ENCODE measurements at regions not wholly inside any gene's neighbourhood (a gene's known extent, or its start where the extent isn't known, plus 50 kb on each side); places are given as distances from the start of the nearest gene placed in this dataset.

DNA sequence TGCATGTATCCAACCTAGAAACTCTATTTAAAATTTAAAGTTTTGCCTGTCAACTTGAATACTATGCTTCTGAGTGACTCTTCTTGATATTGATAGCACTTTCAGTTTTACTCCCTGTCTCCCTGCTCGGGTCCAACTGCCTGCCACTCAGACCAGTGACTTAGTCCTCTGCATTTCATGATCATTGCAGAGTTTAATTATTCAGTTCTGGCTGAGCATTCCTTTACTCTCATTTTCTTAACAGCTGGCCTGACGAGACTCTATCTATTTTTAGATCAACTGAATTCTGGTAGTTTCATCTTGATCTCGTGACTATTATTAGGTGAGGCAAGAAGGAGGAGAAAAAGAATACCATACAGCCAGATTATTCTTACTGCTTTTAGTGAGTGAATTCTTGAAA lies 617.4 kb downstream of the SI start:
- no peak overlapping the region for H3K27ac ChIP-seq (ENCODE audit: low read length in 2 of 2)
- Mint-ChIP-seq H3K4me3 (no peak overlapping the region), H3K27me3 (no peaks in the 10 kb centered on the region), H3K27ac (no peak overlapping the region), H3K9me3 (ENCODE audit: insufficient read depth) (peaks cover 3% of the 10 kb centered on the region), H3K4me1 (no peaks in the 10 kb centered on the region)
- H4K20me1 ChIP-seq (ENCODE audit: control insufficient read depth, insufficient read depth, low read length, poor library complexity, severe bottlenecking) = no peaks in the 10 kb centered on the region
- ChIA-PET CTCF (no interaction called here), POLR2A (no interaction called here)
- no peak overlapping the region for H3K4me2 ChIP-seq (replicated peaks; ENCODE audit: low read depth, low read length, poor library complexity, severe bottlenecking)
- intact Hi-C loops (cut with micrococcal nuclease) = no loop called here
- no peaks in the 10 kb centered on the region for H3K36me3 ChIP-seq (replicated peaks in 1 of 2; ENCODE audit: control extremely low read depth in 1 of 2, control insufficient read depth in 1 of 2, extremely low read depth in 1 of 2, insufficient read depth in 2 of 2, low read length in 1 of 2)
- H3K9me3 ChIP-seq (ENCODE audit: control extremely low read depth in 1 of 3, control insufficient read depth in 2 of 3, insufficient read depth in 1 of 3, low read length in 2 of 3) = no peaks in the 10 kb centered on the region
- no peak overlapping the region for H2AFZ ChIP-seq (ENCODE audit: insufficient read depth, low read depth, low read length, poor library complexity, severe bottlenecking)
- TF ChIP-seq CTCF (IDR thresholded peaks at IDR 0.05) = no peak
- no peak for TF ChIP-seq EZH2 (IDR thresholded peaks at IDR 0.05; ENCODE audit: borderline replicate concordance, insufficient read depth, low read depth, low read length, poor library complexity, severe bottlenecking)
- no peaks in the 10 kb centered on the region for H3K27me3 ChIP-seq (replicated peaks in 1 of 4; ENCODE audit: control extremely low read depth in 1 of 4, control insufficient read depth in 3 of 4, insufficient read depth in 4 of 4, low read length in 3 of 4)
- H3K4me1 ChIP-seq (ENCODE audit: control insufficient read depth in 2 of 2, insufficient read depth in 2 of 2, low read length in 2 of 2) = no peaks in the 10 kb centered on the region
- H3K4me3 ChIP-seq (ENCODE audit: control extremely low read depth in 1 of 5, extremely low read depth in 1 of 5, insufficient read depth in 1 of 5, low read depth in 2 of 5, low read length in 4 of 5) = no peak overlapping the region
- 67% methylated on average over 1 of the region's 3 CpGs for WGBS (ENCODE audit: insufficient coverage)
- ATAC-seq (ENCODE audit: low read depth) (no peak), DNase-seq (no peak)
- H3K79me2 ChIP-seq (ENCODE audit: control insufficient read depth, insufficient read depth, low read length) = no peaks in the 10 kb centered on the region
- no peak overlapping the region for H3K9ac ChIP-seq (ENCODE audit: low read length)

DNA sequence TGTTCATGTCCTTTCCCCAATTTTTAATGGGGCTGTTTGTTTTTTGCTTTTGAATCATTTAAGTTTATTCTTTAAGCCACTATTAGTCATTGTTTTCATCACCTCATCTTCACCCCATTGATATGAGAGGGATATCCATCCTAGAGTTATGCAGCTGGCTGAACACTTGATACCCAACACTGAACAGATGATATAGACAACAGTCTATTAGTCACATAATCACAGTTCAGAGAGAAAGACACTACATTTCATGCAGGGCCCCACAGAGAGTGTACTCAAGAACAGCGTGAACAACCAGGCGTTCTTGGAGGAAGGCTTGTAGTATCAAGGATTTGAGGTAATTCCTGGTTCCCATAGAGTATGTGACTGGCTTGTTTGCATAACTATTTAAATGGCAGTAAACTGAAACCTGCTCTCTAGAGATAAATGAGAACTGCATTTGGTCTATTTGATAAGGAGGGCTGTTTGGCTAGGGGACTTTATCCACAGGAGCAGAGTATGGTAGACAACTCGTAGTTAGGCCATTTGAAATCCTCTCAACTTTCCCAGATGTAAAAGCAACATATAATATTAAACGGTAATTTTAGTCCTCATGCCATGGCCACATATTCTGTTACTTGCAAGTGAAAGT lies 618.7 kb downstream of the SI start:
- Histone ChIP-seq H3K4me3 (ENCODE audit: control extremely low read depth in 1 of 5, extremely low read depth in 1 of 5, insufficient read depth in 1 of 5, low read depth in 2 of 5, low read length in 4 of 5) (no peak overlapping the region), H3K4me1 (ENCODE audit: control insufficient read depth in 2 of 2, insufficient read depth in 2 of 2, low read length in 2 of 2) (no peaks in the 10 kb centered on the region), H3K4me2 (replicated peaks; ENCODE audit: low read depth, low read length, poor library complexity, severe bottlenecking) (no peak overlapping the region), H3K9ac (ENCODE audit: low read length) (no peak overlapping the region), H3K36me3 (replicated peaks in 1 of 2; ENCODE audit: control extremely low read depth in 1 of 2, control insufficient read depth in 1 of 2, extremely low read depth in 1 of 2, insufficient read depth in 2 of 2, low read length in 1 of 2) (no peaks in the 10 kb centered on the region), H3K27me3 (replicated peaks in 1 of 4; ENCODE audit: control extremely low read depth in 1 of 4, control insufficient read depth in 3 of 4, insufficient read depth in 4 of 4, low read length in 3 of 4) (no peaks in the 10 kb centered on the region), H3K79me2 (ENCODE audit: control insufficient read depth, insufficient read depth, low read length) (no peaks in the 10 kb centered on the region), H3K9me3 (ENCODE audit: control extremely low read depth in 1 of 3, control insufficient read depth in 2 of 3, insufficient read depth in 1 of 3, low read length in 2 of 3) (no peaks in the 10 kb centered on the region), H3K27ac (ENCODE audit: low read length in 2 of 2) (no peak overlapping the region), H4K20me1 (ENCODE audit: control insufficient read depth, insufficient read depth, low read length, poor library complexity, severe bottlenecking) (no peaks in the 10 kb centered on the region), H2AFZ (ENCODE audit: insufficient read depth, low read depth, low read length, poor library complexity, severe bottlenecking) (no peak overlapping the region)
- Mint-ChIP-seq H3K4me3 (no peak overlapping the region), H3K9me3 (ENCODE audit: insufficient read depth) (peaks cover 3% of the 10 kb centered on the region), H3K27me3 (no peaks in the 10 kb centered on the region), H3K27ac (no peak overlapping the region), H3K4me1 (no peaks in the 10 kb centered on the region)
- TF ChIP-seq CTCF (IDR thresholded peaks at IDR 0.05) (no peak), EZH2 (IDR thresholded peaks at IDR 0.05; ENCODE audit: borderline replicate concordance, insufficient read depth, low read depth, low read length, poor library complexity, severe bottlenecking) (no peak)
- DNase-seq (no peak), ATAC-seq (ENCODE audit: low read depth) (no peak)
- POLR2A ChIA-PET = no interaction called here
- intact Hi-C loops (cut with micrococcal nuclease) = no loop called here
- 100% methylated on average over 1 of the region's 4 CpGs for whole genome bisulfite sequencing (ENCODE audit: insufficient coverage)
- CTCF ChIA-PET = no interaction called here

Measured in B cell (primary cell).